NOMO-1 (cell line): ENCODE measurements at regions not wholly inside any gene's neighbourhood (a gene's known extent, or its start where the extent isn't known, plus 50 kb on each side); places are given as distances from the start of the nearest gene placed in this dataset.
"Not testable (repeated sequence)": the region's sequence is repeated elsewhere in the genome, so short reads cannot be mapped to it uniquely, and the experiment has no call there.

Source experiments
- DNase-seq, 2 experiments: peaks; one replicate each; lab custom pipeline; 2025; ENCODE audit not compliant: unreplicated experiment in 2 of 2; lab: John Stamatoyannopoulos, UW

DNA sequence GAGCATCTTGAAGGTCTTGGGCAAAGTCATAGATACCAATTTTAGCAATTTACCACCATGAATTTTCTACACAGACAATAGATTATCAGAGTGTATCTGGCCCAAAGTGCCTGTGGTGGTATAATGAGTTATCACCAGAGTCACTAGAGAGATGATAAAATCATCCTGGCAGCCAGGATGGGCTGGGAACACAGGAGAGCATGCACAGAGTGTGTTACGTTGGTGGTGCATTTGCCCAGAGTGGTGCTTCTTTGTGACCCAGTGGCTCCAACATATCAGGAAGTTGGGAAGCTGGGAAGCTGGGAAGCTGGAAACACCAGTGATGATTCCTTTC is 236.7 kb upstream of the PROX1 start:
- DNase-seq: no peak

DNA sequence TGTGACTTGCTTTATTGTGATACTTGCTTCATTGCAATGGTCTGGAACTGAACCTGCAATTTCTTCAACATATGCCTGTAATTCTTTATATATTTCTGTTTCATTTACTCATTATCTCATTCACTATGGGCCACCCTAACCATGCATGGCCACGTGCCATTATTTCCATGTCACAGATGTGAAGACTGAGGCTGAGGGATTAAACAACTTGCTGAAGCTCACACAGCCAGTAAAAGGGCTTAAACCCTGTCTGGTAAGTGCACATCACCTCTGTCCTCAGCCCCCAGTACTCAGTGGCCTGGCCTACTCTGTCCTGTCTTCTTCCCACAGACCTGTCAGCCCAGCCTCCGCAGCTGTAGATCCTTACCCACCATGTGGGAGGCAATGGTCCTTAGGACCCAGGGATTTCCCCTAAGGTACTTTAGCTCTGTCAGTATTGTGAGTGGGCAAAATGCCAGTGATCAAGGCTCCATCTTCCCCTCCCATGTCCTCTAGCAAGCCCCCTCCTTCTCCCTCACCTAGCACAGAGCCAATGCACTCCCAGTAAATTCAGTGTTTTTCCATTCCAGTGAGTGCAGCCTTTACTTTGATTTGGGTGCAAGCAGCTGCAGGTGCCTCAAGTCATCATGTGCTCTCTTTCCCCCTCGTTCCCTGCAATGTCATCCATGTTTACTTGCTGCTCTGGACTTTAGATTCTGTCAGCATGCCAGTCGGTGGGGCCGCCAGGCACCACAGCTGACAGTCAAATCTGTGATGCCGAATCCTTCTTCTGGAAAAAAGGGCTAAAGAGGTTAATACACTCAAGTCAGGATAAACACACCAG is 228.2 kb upstream of the PROX1 start:
- DNase-seq: no peak

DNA sequence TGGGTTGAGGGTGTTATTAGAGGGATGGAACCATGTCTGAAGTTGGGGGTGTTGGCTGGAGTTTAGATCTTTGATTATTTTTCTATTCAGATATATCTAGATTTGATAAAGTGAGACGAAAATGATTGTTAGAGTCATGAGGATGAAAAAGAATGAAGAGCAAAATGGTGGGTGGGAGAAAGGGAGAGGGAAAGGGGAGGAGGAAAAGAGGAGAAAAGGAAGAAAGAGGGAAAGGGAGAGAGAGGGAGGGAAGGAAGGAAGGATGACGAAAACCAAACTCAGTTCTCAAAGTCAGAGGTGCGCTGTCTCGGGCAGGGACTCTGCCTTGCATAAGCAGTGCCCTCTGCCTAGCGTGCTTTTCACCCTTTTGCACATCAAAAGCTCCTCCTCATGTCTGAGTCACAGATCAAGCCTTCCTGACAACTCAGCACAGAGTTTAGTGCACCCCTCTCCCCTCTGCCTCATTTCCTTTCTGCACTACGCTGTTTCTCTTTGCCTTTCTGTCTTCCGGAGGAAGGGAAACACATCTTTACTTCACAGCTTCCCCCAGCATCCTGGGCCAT is 225.8 kb upstream of the PROX1 start:
- no peak for DNase-seq

- DNase-seq: no peak
Observed at GRCh38 chr1:213767683-213768082, 220.1 kb upstream of the PROX1 start.

DNA sequence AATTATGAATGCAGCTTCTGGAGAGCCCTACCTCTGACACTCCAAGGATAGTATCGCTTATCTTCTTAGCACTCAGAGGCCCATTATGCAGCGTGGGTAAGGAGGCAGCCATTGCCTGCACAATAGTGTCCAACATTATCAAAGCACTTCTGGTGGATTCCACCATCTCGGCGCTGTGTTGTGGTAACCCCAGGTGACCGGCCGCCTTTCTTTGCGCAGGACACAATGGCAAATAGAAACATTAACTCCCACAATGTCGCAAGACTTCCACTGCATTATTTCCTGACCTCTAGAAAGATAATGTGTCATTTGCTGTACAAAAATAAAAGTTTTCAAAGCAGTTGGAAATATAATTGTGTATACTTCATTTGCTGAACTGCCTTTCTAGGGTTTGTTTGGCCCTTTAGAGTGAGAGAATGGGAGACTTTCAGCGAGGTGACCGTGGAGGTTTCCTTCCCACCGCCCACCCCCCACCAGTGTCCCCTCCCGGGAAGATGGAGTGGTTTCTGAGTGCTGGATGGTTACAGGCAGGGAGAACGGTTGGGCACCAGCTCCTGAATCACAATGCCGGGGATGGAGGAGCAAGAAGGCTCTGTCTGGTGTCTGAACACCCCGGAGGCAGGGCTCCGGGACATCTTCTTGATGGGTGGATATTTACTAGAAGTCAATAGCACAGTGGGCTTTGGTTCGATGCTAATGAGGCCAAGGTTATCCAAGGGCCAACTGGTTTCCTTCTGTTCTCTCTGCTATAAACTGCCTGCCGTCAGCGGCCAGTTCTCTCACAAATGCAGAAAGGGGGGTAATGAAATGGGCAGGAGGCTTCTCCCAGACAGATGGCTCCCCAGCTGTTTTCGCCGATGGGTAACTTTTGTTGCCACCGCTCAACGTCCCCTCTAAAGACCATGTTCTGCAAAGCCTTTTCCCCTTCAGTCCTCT is 215.4 kb upstream of the PROX1 start:
- DNase-seq: no peak

GRCh38 chr1:213773975-213774374 is 213.8 kb upstream of the PROX1 start:
- DNase-seq: no peak

DNA sequence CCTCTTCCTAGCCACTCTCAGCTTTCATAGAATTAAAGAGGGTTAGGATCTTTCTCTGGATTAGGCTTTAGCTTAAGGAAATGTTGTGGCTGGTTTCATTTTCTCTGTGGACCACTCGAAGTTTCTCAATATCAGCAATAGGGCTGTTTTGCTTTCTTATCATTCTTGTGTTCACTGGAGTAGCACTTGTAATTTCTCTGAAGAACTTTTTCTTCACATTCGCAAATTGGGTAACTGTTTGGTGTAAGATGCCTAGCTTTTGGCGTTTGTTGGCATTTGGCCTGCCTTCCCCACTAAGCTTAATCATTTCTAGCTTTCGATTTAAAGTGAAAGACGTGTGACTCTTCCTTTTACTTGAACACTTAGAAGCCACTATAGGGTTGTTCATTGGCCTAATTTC is 210.8 kb upstream of the PROX1 start:
- DNase-seq: no peak

GRCh38 chr1:213779228-213779627 is 208.5 kb upstream of the PROX1 start:
- no peak for DNase-seq

GRCh38 chr1:213782941-213783672 is 204.7 kb upstream of the PROX1 start:
- no peak for DNase-seq

GRCh38 chr1:213783893-213784292 is 203.9 kb upstream of the PROX1 start:
- peak; percentile 38 to 79 for DNase-seq

- no peak for DNase-seq
Observed at GRCh38 chr1:213786683-213787082, 201.1 kb upstream of the PROX1 start.

DNA sequence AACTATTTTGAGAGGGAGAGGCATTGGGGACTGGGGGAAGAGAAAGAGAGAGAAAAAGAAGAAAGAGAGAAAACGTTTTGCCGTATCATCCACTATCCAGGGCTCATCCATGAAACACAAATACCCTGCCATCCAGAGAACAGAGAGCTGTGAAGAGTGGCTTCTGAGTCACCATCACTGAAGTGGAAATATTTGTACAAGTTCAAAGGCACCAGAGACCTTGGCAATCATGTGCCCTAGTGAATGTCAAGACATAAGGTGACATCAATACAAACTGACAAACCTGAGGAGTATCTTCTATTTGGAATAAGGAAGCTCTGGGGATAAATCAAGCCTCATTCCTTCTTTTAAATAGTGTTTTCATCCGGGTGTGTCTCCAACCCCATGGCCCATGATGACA is 197.2 kb upstream of the PROX1 start:
- peak in 1 of 2 experiments; percentile 13 for DNase-seq

DNA sequence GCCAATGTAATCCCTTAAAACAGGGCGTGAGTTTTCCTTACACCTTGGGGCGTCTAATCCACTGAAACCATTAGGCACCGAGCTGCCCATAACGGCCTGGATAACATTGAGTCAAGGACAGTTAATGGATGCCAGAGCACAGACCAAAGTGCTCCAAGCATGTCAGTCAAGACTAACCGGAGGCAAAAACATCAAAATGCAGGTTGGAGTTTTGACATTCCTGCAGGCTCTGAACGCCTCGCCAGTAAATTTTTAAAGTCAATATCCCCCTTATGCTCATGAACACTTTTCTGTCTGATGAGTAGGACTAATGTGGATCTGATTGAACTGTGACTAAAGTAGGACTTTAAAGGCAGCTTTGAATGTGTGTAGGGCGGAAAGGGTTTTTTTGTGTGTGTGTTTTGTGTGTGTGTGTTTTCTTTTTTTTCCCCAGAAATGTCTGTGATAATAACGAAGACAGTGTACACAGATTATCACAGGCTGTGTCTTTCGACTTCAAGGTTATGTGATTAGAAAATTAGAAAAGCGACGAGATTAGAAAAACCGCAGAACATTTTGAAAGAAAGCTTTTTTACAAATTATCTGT is 194.2 kb upstream of the PROX1 start:
- no peak for DNase-seq

DNA sequence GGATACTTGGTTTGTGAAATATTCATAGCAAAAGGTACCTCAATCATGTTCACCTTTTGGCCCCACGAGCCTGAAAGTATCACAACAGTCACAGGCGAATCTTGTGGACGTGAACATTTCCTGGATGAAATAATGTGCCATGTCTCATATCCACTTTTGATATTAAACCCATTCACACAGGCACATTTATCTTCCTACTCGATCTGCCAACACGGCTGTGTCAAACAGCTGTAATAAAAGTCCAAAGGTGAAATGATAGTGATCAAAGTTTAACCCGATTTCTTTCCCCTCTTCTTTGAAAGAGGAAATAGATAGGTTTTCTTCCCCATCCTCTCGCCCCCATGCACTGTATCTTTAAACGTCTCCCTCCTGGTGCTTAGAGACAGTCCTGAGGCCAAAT is 191.2 kb upstream of the PROX1 start:
- no peak for DNase-seq

DNA sequence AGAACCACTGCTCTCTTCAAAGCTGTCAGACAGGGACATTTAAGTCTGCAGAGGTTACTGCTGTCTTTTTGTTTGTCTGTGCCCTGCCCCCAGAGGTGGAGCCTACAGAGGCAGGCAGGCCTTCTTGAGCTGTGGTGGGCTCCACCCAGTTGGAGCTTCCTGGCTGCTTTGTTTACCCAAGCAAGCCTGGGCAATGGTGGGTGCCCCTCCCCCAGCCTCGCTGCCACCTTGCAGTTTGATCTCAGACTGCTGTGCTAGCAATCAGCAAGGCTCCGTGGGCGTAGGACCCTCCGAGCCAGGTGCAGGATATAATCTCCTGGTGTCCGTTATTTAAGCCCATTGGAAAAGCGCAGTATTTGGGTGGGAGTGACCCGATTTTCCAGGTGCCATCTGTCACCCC is 179.5 kb upstream of the PROX1 start:
- DNase-seq: not testable (repeated sequence)

DNA sequence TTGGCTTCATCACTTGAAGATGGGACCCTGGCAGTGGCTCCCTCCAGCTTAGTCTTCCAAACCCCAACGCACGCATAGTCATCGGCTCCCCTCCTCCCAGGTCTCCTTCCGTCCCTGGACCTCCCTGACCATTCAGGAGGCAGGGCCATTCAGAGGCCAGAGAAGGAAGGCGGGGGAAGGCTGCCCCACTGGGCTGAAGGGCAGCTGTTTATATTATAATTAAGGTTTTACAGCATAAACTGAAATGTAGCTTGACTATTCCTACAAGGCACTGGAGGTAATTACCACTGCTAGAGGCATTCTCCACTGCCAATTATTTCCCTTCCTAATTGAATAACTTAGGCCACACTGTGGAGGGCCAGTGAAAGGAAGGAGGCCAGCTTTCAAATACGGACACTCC is 170.6 kb upstream of the PROX1 start:
- no peak for DNase-seq

GRCh38 chr1:213820362-213821149 is 167.2 kb upstream of the PROX1 start:
- no peak for DNase-seq

DNA sequence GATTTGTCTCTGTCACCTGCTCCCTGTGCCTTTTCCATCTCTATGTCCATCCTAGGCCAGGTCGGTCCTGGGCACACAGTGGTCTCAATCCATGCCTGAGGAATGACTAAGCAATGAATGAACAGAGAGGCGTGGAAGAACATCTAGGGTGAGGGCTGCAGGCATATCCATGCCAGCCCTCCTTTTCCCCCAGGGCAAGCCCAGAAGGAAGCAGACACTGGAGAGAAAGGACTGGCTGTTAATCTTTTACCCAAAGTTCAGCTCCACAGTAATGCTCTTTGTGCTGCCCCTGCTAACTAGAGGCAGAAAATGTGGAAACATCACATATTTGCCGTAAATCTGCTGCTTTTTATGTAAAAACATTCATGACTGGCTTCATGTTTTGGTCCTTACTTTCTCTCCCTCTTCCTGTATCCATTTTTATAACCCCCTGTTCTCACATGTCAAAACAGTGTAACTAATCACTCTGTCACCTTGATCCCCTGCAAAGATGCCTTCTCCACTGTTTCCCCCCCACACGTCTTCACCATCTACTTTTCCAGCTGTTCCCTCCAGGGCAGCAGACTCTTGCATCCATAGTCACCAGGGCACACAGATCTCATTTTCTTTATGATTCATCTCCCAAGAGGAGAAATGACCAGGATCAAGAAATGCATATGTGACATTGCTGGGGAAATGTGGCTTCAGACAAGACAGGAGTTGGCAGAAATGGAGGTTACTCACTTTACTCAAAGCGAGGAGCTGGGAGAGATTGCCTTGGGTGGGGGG is 166.4 kb upstream of the PROX1 start:
- DNase-seq: no peak

DNA sequence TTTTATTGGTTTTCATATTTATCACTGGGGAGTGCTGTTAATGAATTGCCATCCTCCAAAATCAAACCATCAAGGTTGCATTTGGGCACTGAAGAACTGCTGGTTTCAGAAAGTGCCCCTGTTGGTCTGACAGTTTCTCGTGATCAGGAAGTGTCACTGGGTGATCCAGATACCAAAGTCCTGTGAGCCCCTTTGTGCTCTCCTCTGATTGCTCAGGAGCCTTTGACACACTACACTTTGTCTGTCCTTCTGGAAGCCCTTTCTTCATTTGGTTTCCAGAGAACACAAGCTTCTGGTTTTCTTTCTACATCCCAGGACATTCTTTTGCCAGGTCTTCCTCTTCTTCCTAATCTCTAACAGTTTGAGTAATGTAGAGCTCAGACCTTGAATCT is 165.8 kb upstream of the PROX1 start:
- DNase-seq: no peak
